Activated CD4-positive, alpha-beta T cell treated with anti-CD3 and anti-CD28 coated beads, Interleukin-2, amount 50 U/mL, for 4 hours (primary cell): ENCODE measurements at regions not wholly inside any gene's neighbourhood (a gene's known extent, or its start where the extent isn't known, plus 50 kb on each side); places are given as distances from the start of the nearest gene placed in this dataset.
"Not testable (repeated sequence)": the region's sequence is repeated elsewhere in the genome, so short reads cannot be mapped to it uniquely, and the experiment has no call there.

Experiments
- DNase-seq, 2 experiments: peaks; one replicate each; pipeline ENCODE4 v3.0.0-alpha.2; 2020

DNA sequence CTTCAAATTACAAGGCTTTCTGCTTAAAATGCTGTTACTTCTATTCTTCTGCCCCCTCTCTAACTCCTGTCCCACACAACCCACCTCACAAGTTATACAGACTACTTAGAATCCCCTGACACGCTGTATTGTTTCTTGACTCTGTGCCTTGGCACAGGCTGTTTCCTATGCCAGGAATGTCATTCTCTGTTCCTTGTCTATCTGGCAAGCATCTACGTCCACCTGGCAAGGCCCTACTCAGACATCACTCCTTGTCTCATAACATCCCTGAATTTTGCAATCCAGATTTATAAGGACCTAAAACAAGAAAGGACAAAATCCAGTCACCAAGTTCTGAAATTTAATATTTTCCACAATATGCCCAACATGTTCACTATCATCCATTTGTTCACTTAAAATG lies 182.0 kb upstream of the CHRM3 start:
- no peak for DNase-seq

GRCh38 chr1:239197871-239198270 lies 188.5 kb upstream of the CHRM3 start:
- DNase-seq, result no peak

- no peak for DNase-seq
Measured at GRCh38 chr1:239189998-239190512, 196.3 kb upstream of the CHRM3 start.

- DNase-seq, result no peak
Measured at GRCh38 chr1:239186487-239186886, 199.9 kb upstream of the CHRM3 start.

GRCh38 chr1:239185245-239185619 lies 201.1 kb upstream of the CHRM3 start:
- no peak for DNase-seq

DNA sequence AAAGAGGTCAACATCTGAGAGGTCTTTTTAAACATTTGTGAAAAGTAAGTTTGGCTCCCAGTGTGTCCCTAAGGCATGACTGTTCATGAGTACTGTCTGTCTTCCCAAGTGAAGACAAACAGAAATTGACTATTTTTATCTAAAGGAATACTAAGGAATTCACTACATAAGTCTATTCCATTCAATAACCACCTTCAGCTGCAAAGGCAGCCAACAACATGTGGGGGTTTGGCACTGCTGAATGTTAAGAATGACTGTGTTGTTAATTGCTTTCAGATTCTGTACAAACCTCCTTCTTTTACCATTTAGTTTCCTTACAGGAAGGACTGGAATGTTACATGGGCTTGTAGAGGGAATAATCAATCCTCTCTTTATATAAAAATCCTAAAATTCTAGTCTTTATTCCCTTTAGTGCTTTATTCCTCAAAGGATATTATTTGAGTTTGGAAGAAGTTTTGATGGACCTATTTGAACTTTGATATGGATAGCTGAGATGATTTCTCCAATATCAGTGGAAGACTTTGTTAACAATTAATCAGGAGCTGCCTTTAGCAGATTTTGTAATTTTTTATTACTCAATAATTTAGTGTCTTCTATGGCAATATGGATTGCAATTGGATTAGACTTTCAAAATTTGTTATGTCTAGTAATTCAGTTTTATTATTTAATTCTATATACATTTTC lies 201.7 kb upstream of the CHRM3 start:
- DNase-seq, result no peak

GRCh38 chr1:239178961-239179360 lies 207.4 kb upstream of the CHRM3 start:
- DNase-seq, result no peak

GRCh38 chr1:239174880-239175279 lies 211.5 kb upstream of the CHRM3 start:
- DNase-seq, result no peak

GRCh38 chr1:239170828-239171227 lies 215.5 kb upstream of the CHRM3 start:
- no peak for DNase-seq

GRCh38 chr1:239169276-239169675 lies 217.1 kb upstream of the CHRM3 start:
- no peak for DNase-seq

- DNase-seq, result no peak
Measured at GRCh38 chr1:239164451-239165180, 221.8 kb upstream of the CHRM3 start.

DNA sequence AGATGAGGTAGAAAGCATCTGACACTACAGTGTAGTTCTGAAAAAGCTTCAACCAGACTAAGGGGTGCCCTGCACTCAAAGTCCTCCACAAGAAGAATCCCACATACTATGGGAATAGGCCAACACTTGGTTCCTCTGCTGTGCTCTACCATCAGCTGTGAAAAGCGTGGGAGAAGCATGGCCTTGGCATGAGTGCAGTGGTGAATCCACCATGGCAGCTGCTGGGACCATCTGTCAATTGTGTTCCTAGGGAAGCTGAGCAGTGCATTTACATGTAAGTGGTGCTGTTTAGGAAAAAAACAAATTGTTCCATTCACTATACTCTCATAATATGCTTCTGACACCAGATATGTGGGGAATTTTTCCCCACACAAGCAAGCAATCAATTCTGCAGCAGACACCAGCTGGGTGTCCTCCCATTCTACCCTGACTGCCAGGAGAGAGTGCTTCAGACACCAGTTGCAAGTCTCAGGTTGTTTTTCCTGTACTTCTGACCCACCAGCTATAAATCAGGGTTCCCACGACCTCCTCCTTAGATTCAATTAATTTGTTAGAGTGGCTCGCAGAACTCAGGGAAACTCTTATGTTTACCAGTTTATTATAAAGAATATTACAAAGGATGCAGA lies 230.8 kb upstream of the CHRM3 start:
- DNase-seq, result no peak

DNA sequence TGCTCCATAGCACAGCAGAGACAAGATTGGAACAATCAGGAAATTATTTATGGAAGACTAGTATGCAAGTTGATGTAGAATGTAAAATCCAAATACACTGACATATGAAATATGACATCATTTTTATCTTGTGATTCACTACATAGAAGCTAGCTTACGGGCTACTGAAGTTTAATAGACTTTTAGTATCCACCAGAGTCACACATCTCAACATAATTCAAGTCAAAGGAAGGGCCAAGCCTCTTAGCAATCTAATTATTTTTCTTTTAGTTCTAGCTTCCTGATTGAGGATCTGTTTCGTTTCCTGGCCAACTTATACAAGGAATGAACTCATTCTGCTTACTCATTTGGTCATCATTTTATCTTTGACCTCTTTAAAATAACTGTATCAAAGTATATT lies 234.4 kb upstream of the CHRM3 start:
- no peak for DNase-seq

- DNase-seq, result no peak
Measured at GRCh38 chr1:239140968-239141367, 245.4 kb upstream of the CHRM3 start.

DNA sequence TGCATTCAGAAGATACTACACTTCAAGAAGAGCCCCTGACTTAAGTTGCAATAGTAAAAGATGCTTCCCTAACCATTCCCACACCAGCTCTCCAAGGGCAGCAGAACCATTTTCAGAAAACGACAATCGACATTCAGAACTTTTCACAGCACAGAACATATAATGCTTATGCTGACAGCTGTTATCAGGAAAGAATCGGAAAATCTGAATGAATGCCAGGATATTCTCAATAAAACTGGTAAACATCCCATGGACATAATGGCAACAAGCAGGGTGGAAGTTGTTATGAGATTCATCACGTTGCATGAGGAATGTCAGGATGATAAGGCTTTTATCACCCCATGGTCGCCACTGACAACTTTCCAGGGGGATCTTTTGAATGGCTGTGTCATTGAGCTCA lies 246.6 kb upstream of the CHRM3 start:
- DNase-seq, result no peak

GRCh38 chr1:239128541-239128940 lies 257.8 kb upstream of the CHRM3 start:
- no peak for DNase-seq

- DNase-seq, result no peak
Measured at GRCh38 chr1:239126884-239127283, 259.5 kb upstream of the CHRM3 start.

GRCh38 chr1:239125893-239126292 lies 260.5 kb upstream of the CHRM3 start:
- DNase-seq, result no peak

- DNase-seq, result no peak
Measured at GRCh38 chr1:239125027-239125426, 261.3 kb upstream of the CHRM3 start.

DNA sequence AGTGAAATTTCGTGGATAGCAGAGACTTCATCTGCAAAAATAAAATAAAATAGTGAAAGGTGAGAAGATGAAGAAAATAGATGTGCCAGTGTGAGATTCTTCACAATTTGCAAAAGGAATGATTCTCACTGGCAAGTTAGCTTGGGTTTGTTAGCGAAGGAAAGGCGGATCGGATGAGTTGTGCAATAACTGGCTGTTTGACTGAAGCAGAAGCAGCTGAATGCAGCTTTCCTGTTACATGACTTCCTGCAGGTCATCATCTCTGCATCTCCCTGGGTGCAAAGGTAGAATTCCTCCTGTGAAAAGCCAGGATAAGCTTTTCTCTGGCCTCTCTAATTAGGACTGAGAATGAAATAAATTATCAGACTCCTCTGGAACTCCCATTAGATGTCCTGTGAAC lies 263.1 kb upstream of the CHRM3 start:
- DNase-seq, result no peak

- no peak for DNase-seq
Measured at GRCh38 chr1:239112101-239112935, 274.1 kb upstream of the CHRM3 start.

- DNase-seq, result no peak
Measured at GRCh38 chr1:239107676-239108075, 278.7 kb upstream of the CHRM3 start.

- DNase-seq, result not testable (repeated sequence)
Measured at GRCh38 chr1:239106689-239107088, 279.7 kb upstream of the CHRM3 start.
